ENCODE measurements at regions not wholly inside any gene's neighbourhood (a gene's known extent, or its start where the extent isn't known, plus 50 kb on each side); places are given as distances from the start of the nearest gene placed in this dataset.

DNA sequence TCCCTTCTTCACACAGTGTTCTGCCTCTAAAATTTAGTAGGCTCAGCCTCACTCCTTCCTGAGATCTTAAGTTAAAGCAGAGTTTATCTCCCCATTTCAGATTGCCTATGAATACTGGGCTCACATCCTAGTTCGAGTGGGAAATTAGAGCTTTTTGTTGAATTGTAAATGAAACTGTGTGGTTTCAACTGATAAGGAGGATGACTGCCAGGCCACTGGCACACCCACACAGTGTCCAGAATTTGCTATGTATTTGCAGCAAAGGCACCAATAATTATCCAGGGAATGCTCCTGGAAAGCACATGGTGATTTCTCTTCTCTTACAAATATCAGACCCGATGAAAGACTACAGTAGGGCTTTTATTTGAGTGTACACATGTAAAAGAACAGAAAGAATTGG is 308.1 kb upstream of the COL8A1 start:
- Histone ChIP-seq H3K9me3 (no peaks in the 10 kb centered on the region), H3K4me3 (no peak overlapping the region), H3K27ac (no peak overlapping the region), H3K27me3 (no peaks in the 10 kb centered on the region), H3K4me1 (no peaks in the 10 kb centered on the region), H3K36me3 (no peaks in the 10 kb centered on the region)
- TF ChIP-seq POLR2A (IDR thresholded peaks at IDR 0.05): no peak
- TF ChIP-seq EP300 (IDR thresholded peaks at IDR 0.05): no peak
- TF ChIP-seq, protein P1, sequence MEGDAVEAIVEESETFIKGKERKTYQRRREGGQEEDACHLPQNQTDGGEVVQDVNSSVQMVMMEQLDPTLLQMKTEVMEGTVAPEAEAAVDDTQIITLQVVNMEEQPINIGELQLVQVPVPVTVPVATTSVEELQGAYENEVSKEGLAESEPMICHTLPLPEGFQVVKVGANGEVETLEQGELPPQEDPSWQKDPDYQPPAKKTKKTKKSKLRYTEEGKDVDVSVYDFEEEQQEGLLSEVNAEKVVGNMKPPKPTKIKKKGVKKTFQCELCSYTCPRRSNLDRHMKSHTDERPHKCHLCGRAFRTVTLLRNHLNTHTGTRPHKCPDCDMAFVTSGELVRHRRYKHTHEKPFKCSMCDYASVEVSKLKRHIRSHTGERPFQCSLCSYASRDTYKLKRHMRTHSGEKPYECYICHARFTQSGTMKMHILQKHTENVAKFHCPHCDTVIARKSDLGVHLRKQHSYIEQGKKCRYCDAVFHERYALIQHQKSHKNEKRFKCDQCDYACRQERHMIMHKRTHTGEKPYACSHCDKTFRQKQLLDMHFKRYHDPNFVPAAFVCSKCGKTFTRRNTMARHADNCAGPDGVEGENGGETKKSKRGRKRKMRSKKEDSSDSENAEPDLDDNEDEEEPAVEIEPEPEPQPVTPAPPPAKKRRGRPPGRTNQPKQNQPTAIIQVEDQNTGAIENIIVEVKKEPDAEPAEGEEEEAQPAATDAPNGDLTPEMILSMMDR (IDR thresholded peaks at IDR 0.05): no peak
- TF ChIP-seq POLR2AphosphoS5 (IDR thresholded peaks at IDR 0.05): no peak
- ATAC-seq (ENCODE audit: low FRiP score in 2 of 2): no peak
- no peak for DNase-seq
- WGBS, 2 donors: 45 to 48% methylated on average over 2 of the region's 2 CpGs

DNA sequence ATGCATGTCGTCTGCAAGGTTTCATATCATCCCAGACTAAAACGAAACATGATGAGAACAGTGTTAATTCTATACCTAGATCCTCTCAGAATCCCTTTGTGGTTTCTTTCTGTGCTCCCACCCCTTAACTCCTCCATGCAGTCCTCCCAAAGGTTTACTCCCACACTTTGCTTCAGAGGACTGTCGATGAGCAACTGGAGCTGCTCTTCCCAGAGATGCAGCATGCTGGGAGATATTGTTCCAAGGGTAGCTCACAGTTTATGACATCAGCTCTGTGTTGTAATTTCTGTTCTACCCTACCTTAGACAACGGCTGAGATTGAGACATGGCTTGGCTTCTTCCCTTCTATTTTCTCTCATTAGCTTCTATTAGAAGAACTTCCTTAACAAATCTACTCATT is 313.0 kb upstream of the COL8A1 start:
- H3K27me3 ChIP-seq: no peaks in the 10 kb centered on the region
- no peak for DNase-seq
- TF ChIP-seq POLR2A (IDR thresholded peaks at IDR 0.05) (no peak), EP300 (IDR thresholded peaks at IDR 0.05) (no peak), POLR2AphosphoS5 (IDR thresholded peaks at IDR 0.05) (no peak)
- TF ChIP-seq, protein P1 (IDR thresholded peaks at IDR 0.05): no peak
- no peak overlapping the region for H3K4me3 ChIP-seq
- H3K36me3 ChIP-seq: no peaks in the 10 kb centered on the region
- H3K27ac ChIP-seq: no peak overlapping the region
- H3K4me1 ChIP-seq: no peaks in the 10 kb centered on the region
- 65 to 72% methylated on average over 4 of the region's 4 CpGs for WGBS, 2 donors
- peak in 1 of 2 donors; percentile 82 for ATAC-seq (ENCODE audit: low FRiP score in 2 of 2)
- H3K9me3 ChIP-seq: no peaks in the 10 kb centered on the region

DNA sequence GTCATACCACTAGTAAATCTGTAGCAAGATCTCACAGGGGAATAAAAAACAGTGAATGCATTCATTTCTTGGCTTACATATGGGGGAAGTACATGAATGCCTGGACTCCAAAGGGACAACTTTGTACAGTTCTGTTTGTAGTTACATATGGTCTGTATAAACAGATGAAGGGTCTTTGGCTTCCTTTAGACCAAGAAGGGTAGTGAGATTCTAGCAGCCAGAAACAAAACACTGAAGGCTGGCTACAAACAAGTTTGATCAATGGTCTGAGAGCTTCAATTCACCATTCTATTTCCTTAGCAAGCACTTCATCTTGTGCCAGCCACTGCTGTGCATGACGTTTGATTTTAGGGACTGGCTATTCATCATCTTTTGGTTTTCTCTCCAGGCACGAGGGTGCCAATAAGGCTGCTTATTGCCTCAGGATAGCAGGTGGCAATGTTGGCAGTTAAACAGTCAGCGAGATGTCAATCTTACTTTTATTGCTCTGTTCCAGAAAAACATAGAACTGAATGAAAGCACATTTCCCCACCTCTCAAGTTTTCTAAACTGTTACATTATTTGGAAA is 313.7 kb upstream of the COL8A1 start:
- Histone ChIP-seq H3K36me3 (no peaks in the 10 kb centered on the region), H3K4me1 (no peaks in the 10 kb centered on the region), H3K9me3 (no peaks in the 10 kb centered on the region), H3K4me3 (no peak overlapping the region), H3K27ac (no peak overlapping the region), H3K27me3 (no peaks in the 10 kb centered on the region)
- ATAC-seq (ENCODE audit: low FRiP score in 2 of 2) (no peak), DNase-seq (no peak)
- TF ChIP-seq POLR2A (IDR thresholded peaks at IDR 0.05) (no peak), POLR2AphosphoS5 (IDR thresholded peaks at IDR 0.05) (no peak), EP300 (IDR thresholded peaks at IDR 0.05) (no peak)
- TF ChIP-seq, protein P1 (IDR thresholded peaks at IDR 0.05): no peak
- WGBS, 2 donors: 37 to 38% methylated on average over 3 of the region's 3 CpGs

DNA sequence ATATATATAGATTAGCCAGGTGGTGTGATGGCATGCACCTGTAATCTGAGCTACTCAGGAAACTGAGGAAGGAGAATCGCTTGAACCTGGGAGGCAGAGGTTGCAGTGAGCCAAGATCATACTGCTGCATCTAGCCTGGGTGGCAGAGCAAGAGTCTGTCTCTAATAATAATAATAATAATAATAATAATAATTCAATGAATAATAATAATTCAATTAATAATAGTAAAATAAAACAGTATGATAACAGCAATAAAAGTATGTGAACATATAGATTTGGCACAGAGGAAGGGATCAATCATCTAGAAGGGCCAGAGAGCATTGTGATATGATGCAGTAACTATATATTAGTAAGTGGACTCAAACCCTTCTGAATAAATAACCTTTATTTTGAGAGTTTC is 314.5 kb upstream of the COL8A1 start:
- H3K9me3 ChIP-seq: no peaks in the 10 kb centered on the region
- no peaks in the 10 kb centered on the region for H3K4me1 ChIP-seq
- no peaks in the 10 kb centered on the region for H3K36me3 ChIP-seq
- H3K4me3 ChIP-seq: no peak overlapping the region
- TF ChIP-seq POLR2A (IDR thresholded peaks at IDR 0.05) (no peak), EP300 (IDR thresholded peaks at IDR 0.05) (no peak), POLR2AphosphoS5 (IDR thresholded peaks at IDR 0.05) (no peak)
- TF ChIP-seq, protein P1 (IDR thresholded peaks at IDR 0.05): no peak
- no peaks in the 10 kb centered on the region for H3K27me3 ChIP-seq
- WGBS, 2 donors: 92 to 93% methylated on average over 1 of the region's 1 CpG
- ATAC-seq (ENCODE audit: low FRiP score in 2 of 2) (no peak), DNase-seq (no peak)
- no peak overlapping the region for H3K27ac ChIP-seq

DNA sequence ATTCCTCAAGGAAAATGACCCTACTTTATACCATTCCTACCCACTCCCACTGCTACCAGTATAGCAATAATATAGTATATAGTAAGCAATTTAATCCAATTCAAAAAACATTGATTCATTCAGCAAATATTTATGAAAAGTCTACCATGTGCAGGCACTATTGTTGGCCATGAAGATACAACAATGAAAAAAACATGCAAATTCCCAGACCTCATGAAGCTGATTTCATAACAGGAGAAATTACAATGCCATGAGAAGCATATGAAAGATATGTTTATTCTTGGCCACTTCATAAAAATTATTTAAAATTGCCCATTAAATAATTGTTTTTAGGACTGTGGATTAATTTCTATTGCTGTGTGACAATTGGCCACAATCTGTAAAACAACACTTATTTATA is 315.8 kb upstream of the COL8A1 start:
- Histone ChIP-seq H3K27ac (no peak overlapping the region), H3K4me1 (no peaks in the 10 kb centered on the region), H3K27me3 (no peaks in the 10 kb centered on the region), H3K9me3 (no peaks in the 10 kb centered on the region), H3K36me3 (no peaks in the 10 kb centered on the region), H3K4me3 (no peak overlapping the region)
- ATAC-seq (ENCODE audit: low FRiP score in 2 of 2) (no peak), DNase-seq (no peak)
- TF ChIP-seq EP300 (IDR thresholded peaks at IDR 0.05) (no peak), POLR2AphosphoS5 (IDR thresholded peaks at IDR 0.05) (no peak), POLR2A (IDR thresholded peaks at IDR 0.05) (no peak)
- TF ChIP-seq, protein P1 (IDR thresholded peaks at IDR 0.05): no peak

Measured in upper lobe of left lung (tissue), 6 donors.